K562 (cell line): ENCODE measurements at regions not wholly inside any gene's neighbourhood (a gene's known extent, or its start where the extent isn't known, plus 50 kb on each side); places are given as distances from the start of the nearest gene placed in this dataset.

Experiments used
- ATAC-seq: fragments of 200-7000 bp; cut with Tn5 transposase; 3 replicates; pipeline ENCODE4 v1.9.1; 2020; ENCODE audit warnings: moderate library complexity
- BruUV-seq: library from RNA; stranded (reverse); fragments of 400-500 nt; replicated peaks from 2 replicates; lab custom pipeline; 2021; lab: Mats Ljungman, UMichigan
- CTCF ChIA-PET: fragments of 300-600 bp; formaldehyde crosslinking; extraction: SDS; loops from one replicate; lab custom pipeline; 2021; ENCODE audit warnings: low intra/inter-chr PET ratio; lab: Yijun Ruan, JAX
- POLR2A ChIA-PET: fragments of 300-600, 350-650 bp; sonication (Branson Sonifier 250); formaldehyde crosslinking; extraction: SDS; loops from one replicate; lab custom pipeline; 2021; ENCODE audit warnings: antibody characterized with exemption, inconsistent platforms; lab: Yijun Ruan, JAX
- DNase-seq, 4 experiments: peaks; one replicate each; pipeline versions ENCODE4 v3.0.0 to v3.0.0-alpha.2; 2011 to 2018; ENCODE audit warnings: low spot score in 3 of 4, mixed read lengths in 3 of 4; ENCODE audit errors: extremely low read depth in 1 of 4
- FAIRE-seq: peaks from 2 replicates; lab custom pipeline; 2011; peaks lifted over from hg19 to GRCh38; lab: Jason Lieb, UNC
- H2AFZ ChIP-seq: 2 replicates; pipeline ENCODE4 v1.6.0; 2011; ENCODE audit warnings: low read depth, low read length, control low read depth, inconsistent platforms
- H3K27ac ChIP-seq: fragments of 200-600 bp; 3 replicates; pipeline ENCODE4 v1.8.0; 2011; ENCODE audit warnings: low read depth, mild to moderate bottlenecking, control low read depth, inconsistent platforms, low read length, moderate library complexity, mixed read lengths; ENCODE audit errors: extremely low read depth
- H3K27me3 ChIP-seq, 2 experiments: fragments of 300-600 bp in 1 of 2; 2 replicates in 1 of 2; 3 replicates in 1 of 2; pipeline versions ENCODE4 v1.6.0 to v1.8.0; 2011; ENCODE audit warnings: inconsistent platforms in 2 of 2, low read length in 2 of 2, mild to moderate bottlenecking in 1 of 2, mixed read lengths in 1 of 2, moderate library complexity in 1 of 2; ENCODE audit not compliant: control insufficient read depth in 2 of 2, insufficient read depth in 2 of 2
- H3K36me3 ChIP-seq: fragments of 300-600 bp; 3 replicates; pipeline ENCODE4 v1.8.0; 2011; ENCODE audit warnings: mild to moderate bottlenecking, low read length, inconsistent platforms; ENCODE audit not compliant: control insufficient read depth, insufficient read depth
- H3K4me1 ChIP-seq, 2 experiments: fragments of 200-600 bp in 1 of 2; replicated peaks in 1 of 2; 2 replicates in 1 of 2; 3 replicates in 1 of 2; pipeline versions ENCODE4 v1.5.1 to v1.8.0; 2011; ENCODE audit warnings: inconsistent platforms in 2 of 2, low read length in 2 of 2, mild to moderate bottlenecking in 1 of 2, mixed read lengths in 1 of 2, moderate library complexity in 1 of 2; ENCODE audit not compliant: control insufficient read depth in 2 of 2, insufficient read depth in 2 of 2
- H3K4me2 ChIP-seq: 2 replicates; pipeline ENCODE4 v1.6.1; 2011; ENCODE audit warnings: low read length, control low read depth, inconsistent platforms, mixed read lengths; ENCODE audit not compliant: insufficient read depth
- H3K4me3 ChIP-seq: fragments of 200-600 bp; sonication (generic), shearing (Covaris generic); 2 replicates; pipeline ENCODE4 v1.5.1; 2016; ENCODE audit warnings: control low read depth, inconsistent platforms
- H3K79me2 ChIP-seq: fragments of 200-600 bp; 3 replicates; pipeline ENCODE4 v1.8.0; 2011; ENCODE audit warnings: low read length, inconsistent platforms; ENCODE audit not compliant: control insufficient read depth, insufficient read depth
- H3K9ac ChIP-seq, 2 experiments: 2 replicates each; pipeline versions ENCODE4 v1.6.0 to v1.6.1; 2011; ENCODE audit warnings: low read depth in 2 of 2, low read length in 2 of 2, control low read depth in 1 of 2, inconsistent platforms in 1 of 2, mild to moderate bottlenecking in 1 of 2, mixed read lengths in 1 of 2; ENCODE audit not compliant: insufficient read depth in 1 of 2
- H3K9me1 ChIP-seq: one replicate; pipeline ENCODE4 v1.6.0; 2011; ENCODE audit warnings: inconsistent platforms, mild to moderate bottlenecking, low read length, moderate library complexity; ENCODE audit not compliant: control insufficient read depth, insufficient read depth
- H3K9me3 ChIP-seq: replicated peaks from 2 replicates; pipeline ENCODE4 v1.5.1; 2011; ENCODE audit warnings: low read depth, low read length, inconsistent platforms; ENCODE audit not compliant: control insufficient read depth, insufficient read depth
- H4K20me1 ChIP-seq: replicated peaks from 2 replicates; pipeline ENCODE4 v1.6.1; 2011; ENCODE audit warnings: low read length, inconsistent platforms, mixed read lengths; ENCODE audit not compliant: control insufficient read depth, insufficient read depth
- BRD4 ChIP-seq: fragments of 200-600 bp; sonication (generic); IDR thresholded peaks from 2 replicates; pipeline ENCODE4 v1.6.1; 2017; ENCODE audit warnings: inconsistent platforms
- CLOCK ChIP-seq: fragments of 250-450 bp; sonication (Bioruptor Pico); IDR thresholded peaks from 2 replicates; pipeline ENCODE4 v1.4.0; 2020; ENCODE audit warnings: mild to moderate bottlenecking, moderate library complexity, borderline replicate concordance
- REST ChIP-seq, 2 experiments: fragments of 450-650 bp; formaldehyde crosslinking in 1 of 2; IDR thresholded peaks; 2 replicates each; pipeline versions ENCODE4 v1.4.0 to v1.6.1; 2014 to 2020; ENCODE audit warnings: mild to moderate bottlenecking in 2 of 2, borderline replicate concordance in 1 of 2, low read depth in 1 of 2
- SAFB2 ChIP-seq: fragments of 200-400 bp; formaldehyde crosslinking; IDR thresholded peaks from 2 replicates; pipeline ENCODE4 v1.6.1; 2018; ENCODE audit warnings: borderline replicate concordance, low read length, low read depth, moderate library complexity; ENCODE audit not compliant: severe bottlenecking
- ZEB2 ChIP-seq: fragments of 450-650 bp; IDR thresholded peaks from 2 replicates; pipeline ENCODE4 v1.6.1; 2016
- ZNF134 ChIP-seq: fragments of 250-450 bp; sonication (Bioruptor Pico); conservative IDR thresholded peaks from 2 replicates; pipeline ENCODE4 v1.4.0; 2020
- ZNF232 ChIP-seq: sonication (generic); formaldehyde crosslinking; IDR thresholded peaks from 2 replicates; pipeline ENCODE4 v1.8.0; 2022; ENCODE audit warnings: mild to moderate bottlenecking, missing genetic modification reagents
- WGBS: fragments of 100-300 bp; shearing (Covaris generic); methylation state at CpG from one replicate; pipeline ENCODE4 v1.1.6; 2016; ENCODE audit warnings: low coverage, mixed read lengths; ENCODE audit not compliant: insufficient coverage; ENCODE audit errors: missing lambda C conversion rate; 5-methylcytosine and 5-hydroxymethylcytosine counted together
- in situ Hi-C: fragments of 300-500 bp; cut with MboI; formaldehyde crosslinking; loops from 4 replicates; pipeline ENCODE4 v1.15.0; 2018; ENCODE audit warnings: inconsistent platforms, mixed read lengths
- intact Hi-C: fragments of 100-400 bp; cut with micrococcal nuclease; formaldehyde crosslinking; loops from 2 replicates; pipeline ENCODE4 v1.14.2; 2022

GRCh38 chr5:124843596-124843899 lies 97.1 kb upstream of the ZNF608 start:
- TF ChIP-seq BRD4 (no peak), ZEB2 (no peak), REST (IDR thresholded peaks at IDR 0.05; ENCODE audit: borderline replicate concordance) (no peak), REST (CRISPR knock-in tag; IDR thresholded peaks at IDR 0.05; ENCODE audit: low read depth) (no peak), CLOCK (CRISPR knock-in tag) (no peak), ZNF134 (CRISPR knock-in tag) (no peak), ZNF232 (CRISPR knock-in tag) (no peak), SAFB2 (no peak)
- Histone ChIP-seq H3K9ac (no peak overlapping the region), H2AFZ (no peak overlapping the region), H3K36me3 (no peaks in the 10 kb centered on the region), H3K9me1 (no peaks in the 10 kb centered on the region), H3K4me1 (no peaks in the 10 kb centered on the region; a peak in 1 of 5 replicates), H4K20me1 (no peaks in the 10 kb centered on the region), H3K4me3 (no peak overlapping the region), H3K79me2 (no peaks in the 10 kb centered on the region), H3K27ac (no peak overlapping the region), H3K4me2 (no peak overlapping the region), H3K9me3 (no peaks in the 10 kb centered on the region), H3K27me3 (no peaks in the 10 kb centered on the region; a peak in 1 of 5 replicates)
- intact Hi-C loops: no loop called here
- FAIRE-seq: no peak
- 33% methylated on average over 4 of the region's 4 CpGs for WGBS
- ATAC-seq: no peak
- no peak for DNase-seq
- BruUV-seq: no TSS peak
- CTCF ChIA-PET: no interaction called here
- POLR2A ChIA-PET: no interaction called here
- in situ Hi-C loops: no loop called here
